ENCODE measurements at regions not wholly inside any gene's neighbourhood (a gene's known extent, or its start where the extent isn't known, plus 50 kb on each side); places are given as distances from the start of the nearest gene placed in this dataset.

GRCh38 chr2:76461431-76461830, 750.7 kb upstream of the GCFC2 start:
- Histone ChIP-seq H3K36me3 (replicated peaks in 1 of 2; ENCODE audit: insufficient read depth in 1 of 2, low read depth in 2 of 2) (no peaks in the 10 kb centered on the region), H3K4me1 (no peaks in the 10 kb centered on the region), H3K4me3 (no peak overlapping the region), H3K27ac (no peak overlapping the region), H3K27me3 (no peaks in the 10 kb centered on the region), H3K9me3 (no peaks in the 10 kb centered on the region)
- TF ChIP-seq POLR2A (IDR thresholded peaks at IDR 0.05), result no peak
- TF ChIP-seq CTCF (IDR thresholded peaks at IDR 0.05), result no peak
- WGBS, 2 donors, result 50 to 55% methylated on average over 4 of the region's 4 CpGs
- no peak for DNase-seq
- ATAC-seq, result no peak
- intact Hi-C loops (cut with DNase I), result no loop called here

- ATAC-seq, result no peak
- H3K27me3 ChIP-seq, result no peaks in the 10 kb centered on the region
- H3K27ac ChIP-seq, result no peak overlapping the region
- intact Hi-C loops (cut with DNase I), result no loop called here
- 53 to 60% methylated on average over 2 of the region's 2 CpGs for WGBS, 2 donors
- no peak for TF ChIP-seq POLR2A (IDR thresholded peaks at IDR 0.05)
- TF ChIP-seq CTCF (IDR thresholded peaks at IDR 0.05), result no peak
- no peak for DNase-seq
- no peak overlapping the region for H3K4me3 ChIP-seq
- H3K4me1 ChIP-seq, result no peaks in the 10 kb centered on the region
- no peaks in the 10 kb centered on the region for H3K36me3 ChIP-seq (replicated peaks in 1 of 2; ENCODE audit: insufficient read depth in 1 of 2, low read depth in 2 of 2)
- H3K9me3 ChIP-seq, result no peaks in the 10 kb centered on the region
Observed at GRCh38 chr2:76455910-76456309, 745.2 kb upstream of the GCFC2 start.

- intact Hi-C loops (cut with DNase I), result no loop called here
- DNase-seq, result no peak
- H3K9me3 ChIP-seq, result no peaks in the 10 kb centered on the region
- H3K4me1 ChIP-seq, result no peaks in the 10 kb centered on the region
- no peak for ATAC-seq
- no peaks in the 10 kb centered on the region for H3K36me3 ChIP-seq (replicated peaks in 1 of 2; ENCODE audit: insufficient read depth in 1 of 2, low read depth in 2 of 2)
- 33 to 50% methylated on average over 1 of the region's 1 CpG for WGBS, 2 donors
- H3K4me3 ChIP-seq, result no peak overlapping the region
- H3K27me3 ChIP-seq, result no peaks in the 10 kb centered on the region
- no peak overlapping the region for H3K27ac ChIP-seq
- no peak for TF ChIP-seq CTCF (IDR thresholded peaks at IDR 0.05)
- TF ChIP-seq POLR2A (IDR thresholded peaks at IDR 0.05), result no peak
Observed at GRCh38 chr2:76450024-76450475, 739.3 kb upstream of the GCFC2 start.

GRCh38 chr2:76448956-76449355, 738.2 kb upstream of the GCFC2 start:
- 94 to 100% methylated on average over 1 of the region's 1 CpG for WGBS, 2 donors
- no peak for TF ChIP-seq CTCF (IDR thresholded peaks at IDR 0.05)
- TF ChIP-seq POLR2A (IDR thresholded peaks at IDR 0.05), result no peak
- intact Hi-C loops (cut with DNase I), result no loop called here

GRCh38 chr2:76447294-76447693, 736.6 kb upstream of the GCFC2 start:
- no peaks in the 10 kb centered on the region for H3K4me1 ChIP-seq
- intact Hi-C loops (cut with DNase I), result no loop called here
- no peak overlapping the region for H3K4me3 ChIP-seq
- H3K27ac ChIP-seq, result no peak overlapping the region
- no peaks in the 10 kb centered on the region for H3K27me3 ChIP-seq
- ATAC-seq, result no peak
- no peaks in the 10 kb centered on the region for H3K36me3 ChIP-seq (replicated peaks in 1 of 2; ENCODE audit: insufficient read depth in 1 of 2, low read depth in 2 of 2)
- no peak for DNase-seq
- WGBS, 2 donors, result 44 to 55% methylated on average over 3 of the region's 3 CpGs
- H3K9me3 ChIP-seq, result no peaks in the 10 kb centered on the region
- no peak for TF ChIP-seq CTCF (IDR thresholded peaks at IDR 0.05)
- no peak for TF ChIP-seq POLR2A (IDR thresholded peaks at IDR 0.05)

More at GRCh38 chr2:76448956-76449355, 738.2 kb upstream of the GCFC2 start:
- no peaks in the 10 kb centered on the region for H3K4me1 ChIP-seq
- no peaks in the 10 kb centered on the region for H3K27me3 ChIP-seq
- no peak for DNase-seq
- H3K36me3 ChIP-seq (replicated peaks in 1 of 2; ENCODE audit: insufficient read depth in 1 of 2, low read depth in 2 of 2), result no peaks in the 10 kb centered on the region
- no peak for ATAC-seq
- H3K9me3 ChIP-seq, result no peaks in the 10 kb centered on the region
- no peak overlapping the region for H3K27ac ChIP-seq
- H3K4me3 ChIP-seq, result no peak overlapping the region
